ENCODE measurements at regions not wholly inside any gene's neighbourhood (a gene's known extent, or its start where the extent isn't known, plus 50 kb on each side); places are given as distances from the start of the nearest gene placed in this dataset.

DNA sequence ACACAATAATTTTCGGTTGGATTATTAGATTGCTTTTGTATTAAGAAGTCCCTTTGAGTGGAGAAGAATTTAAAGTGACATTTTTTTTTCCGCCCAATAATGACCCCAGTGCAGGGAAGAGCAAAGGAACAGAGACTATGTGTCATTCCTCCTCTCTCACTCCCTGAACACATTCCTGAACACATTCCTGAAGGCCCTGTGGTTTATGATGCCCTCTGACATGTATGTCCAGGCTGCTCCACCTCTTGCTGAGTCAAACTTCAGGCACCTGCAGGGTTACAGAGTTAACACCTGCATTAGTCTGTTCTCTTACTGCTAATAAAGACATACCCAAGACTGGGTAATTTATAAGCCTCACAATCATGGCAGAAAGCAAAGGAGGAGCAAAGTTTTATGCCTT, 704.0 kb upstream of the LRRN3 start:
- no peak overlapping the region for H2AFZ ChIP-seq (ENCODE audit: low read length, unreplicated experiment)
- H3K27ac ChIP-seq (ENCODE audit: low read depth, low read length), result no peak overlapping the region

DNA sequence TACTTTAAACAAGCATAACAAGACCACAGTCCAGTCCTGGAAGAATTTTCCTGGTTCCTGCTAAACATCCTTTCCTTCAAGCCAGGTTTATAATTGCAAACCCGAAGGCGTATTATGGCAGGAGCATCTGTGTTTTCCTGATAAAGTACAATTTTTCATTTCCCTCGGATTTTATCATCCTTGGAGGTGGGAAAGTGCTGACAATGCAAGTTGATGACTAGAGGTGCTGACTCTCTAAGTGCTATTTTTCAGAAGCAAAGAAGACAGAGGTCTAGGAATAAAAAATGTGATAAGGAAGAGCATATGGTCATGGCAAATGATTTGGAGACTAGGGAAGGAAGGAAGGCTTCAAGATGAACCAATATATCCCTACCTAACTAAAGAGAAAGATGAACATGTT, 703.2 kb upstream of the LRRN3 start:
- Histone ChIP-seq H3K79me2 (ENCODE audit: control insufficient read depth, insufficient read depth, low read length, unreplicated experiment) (no peaks in the 10 kb centered on the region), H3K27me3 (ENCODE audit: insufficient read depth, low read length) (no peaks in the 10 kb centered on the region), H3K4me1 (ENCODE audit: control insufficient read depth, insufficient read depth, low read length, unreplicated experiment) (no peaks in the 10 kb centered on the region), H2AFZ (ENCODE audit: low read length, unreplicated experiment) (no peak overlapping the region), H3K36me3 (ENCODE audit: insufficient read depth, low read length) (no peaks in the 10 kb centered on the region), H3K27ac (ENCODE audit: low read depth, low read length) (no peak overlapping the region), H3K4me3 (ENCODE audit: low read depth, low read length) (no peak overlapping the region)

More for the DNA sequence above, 704.0 kb upstream of the LRRN3 start:
- no peaks in the 10 kb centered on the region for H3K79me2 ChIP-seq (ENCODE audit: control insufficient read depth, insufficient read depth, low read length, unreplicated experiment)
- no peaks in the 10 kb centered on the region for H3K36me3 ChIP-seq (ENCODE audit: insufficient read depth, low read length)
- H3K4me3 ChIP-seq (ENCODE audit: low read depth, low read length), result no peak overlapping the region
- H3K27me3 ChIP-seq (ENCODE audit: insufficient read depth, low read length), result no peaks in the 10 kb centered on the region
- no peaks in the 10 kb centered on the region for H3K4me1 ChIP-seq (ENCODE audit: control insufficient read depth, insufficient read depth, low read length, unreplicated experiment)

DNA sequence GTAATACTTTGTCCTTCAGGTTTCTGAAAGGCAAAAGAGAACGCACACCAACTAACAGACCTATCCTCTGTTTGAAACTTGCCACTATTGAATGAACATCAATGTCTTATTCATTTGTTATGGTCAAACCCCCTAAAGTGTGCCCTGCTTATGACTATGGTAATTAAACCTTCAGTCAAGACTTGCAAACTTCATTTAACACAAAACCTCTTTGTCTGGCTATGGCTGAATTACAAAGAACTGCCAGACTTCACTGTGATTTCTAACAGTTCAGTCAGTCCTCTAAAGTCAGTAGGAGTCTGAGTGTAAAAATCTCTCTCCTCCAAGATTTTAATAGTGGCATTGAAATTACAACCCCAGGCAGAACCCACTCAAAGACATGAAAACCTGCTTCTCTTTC, 702.5 kb upstream of the LRRN3 start:
- Histone ChIP-seq H3K79me2 (ENCODE audit: control insufficient read depth, insufficient read depth, low read length, unreplicated experiment) (no peaks in the 10 kb centered on the region), H3K36me3 (ENCODE audit: insufficient read depth, low read length) (no peaks in the 10 kb centered on the region), H3K4me3 (ENCODE audit: low read depth, low read length) (no peak overlapping the region), H3K27me3 (ENCODE audit: insufficient read depth, low read length) (no peaks in the 10 kb centered on the region), H3K4me1 (ENCODE audit: control insufficient read depth, insufficient read depth, low read length, unreplicated experiment) (no peaks in the 10 kb centered on the region), H2AFZ (ENCODE audit: low read length, unreplicated experiment) (no peak overlapping the region), H3K27ac (ENCODE audit: low read depth, low read length) (no peak overlapping the region)

DNA sequence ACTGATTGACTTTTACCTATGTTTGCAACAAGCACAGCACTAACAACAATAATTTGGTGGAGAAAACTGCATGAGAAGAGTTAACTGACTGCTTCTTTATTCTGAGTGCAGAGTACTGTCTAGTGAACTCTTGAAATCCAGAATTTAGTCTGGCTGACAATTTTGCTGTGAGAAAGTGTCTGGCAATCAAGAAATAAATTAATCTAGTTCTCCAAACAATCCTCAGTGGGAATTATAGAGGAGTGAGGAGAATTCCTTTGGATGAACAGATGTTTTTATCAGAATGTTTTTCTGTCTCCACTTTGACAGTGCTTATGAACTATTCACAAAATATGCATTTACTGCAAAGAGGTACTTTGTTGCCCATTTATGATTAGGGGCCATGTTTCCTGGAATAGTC, 694.9 kb upstream of the LRRN3 start:
- H3K4me1 ChIP-seq (ENCODE audit: control insufficient read depth, insufficient read depth, low read length, unreplicated experiment), result no peaks in the 10 kb centered on the region
- H3K36me3 ChIP-seq (ENCODE audit: insufficient read depth, low read length), result no peaks in the 10 kb centered on the region
- no peaks in the 10 kb centered on the region for H3K27me3 ChIP-seq (ENCODE audit: insufficient read depth, low read length)
- H3K4me3 ChIP-seq (ENCODE audit: low read depth, low read length), result no peak overlapping the region
- no peak overlapping the region for H3K27ac ChIP-seq (ENCODE audit: low read depth, low read length)
- no peaks in the 10 kb centered on the region for H3K79me2 ChIP-seq (ENCODE audit: control insufficient read depth, insufficient read depth, low read length, unreplicated experiment)
- no peak overlapping the region for H2AFZ ChIP-seq (ENCODE audit: low read length, unreplicated experiment)

DNA sequence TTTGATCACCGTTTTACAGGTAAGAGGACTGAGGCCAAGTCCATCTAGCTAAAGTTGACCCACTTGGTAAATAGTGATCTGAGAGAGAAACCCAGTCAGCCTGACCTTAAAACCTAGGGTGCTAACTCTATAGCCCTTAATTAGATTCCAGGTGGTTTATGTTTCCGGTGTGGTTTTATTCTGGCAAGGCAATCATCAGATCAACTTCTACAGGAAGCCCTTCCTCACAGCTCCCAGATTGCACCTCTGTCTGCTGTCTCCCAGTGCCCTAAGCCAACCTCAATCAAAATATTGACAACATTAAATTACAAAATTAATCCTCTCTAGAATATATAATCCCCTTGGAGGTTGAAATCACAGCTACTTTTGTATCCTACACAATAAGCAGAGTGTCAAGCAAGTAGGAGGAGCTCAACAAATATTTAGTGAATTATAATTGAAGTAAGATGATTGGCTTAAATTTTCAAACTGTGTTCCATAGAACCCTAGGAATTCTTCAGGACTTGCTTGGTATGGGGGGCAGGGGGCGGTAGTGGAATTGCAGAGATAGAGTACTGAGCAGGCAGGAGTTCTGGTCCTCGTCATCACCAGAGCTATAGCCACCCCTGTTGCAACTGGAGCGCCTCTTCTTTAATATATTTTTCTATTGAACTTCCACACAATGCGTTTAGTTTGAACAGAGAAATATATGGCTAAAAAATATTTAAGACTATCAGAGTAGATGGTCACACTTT, 692.8 kb upstream of the LRRN3 start:
- Histone ChIP-seq H3K36me3 (ENCODE audit: insufficient read depth, low read length) (no peaks in the 10 kb centered on the region), H3K27me3 (ENCODE audit: insufficient read depth, low read length) (no peaks in the 10 kb centered on the region)

DNA sequence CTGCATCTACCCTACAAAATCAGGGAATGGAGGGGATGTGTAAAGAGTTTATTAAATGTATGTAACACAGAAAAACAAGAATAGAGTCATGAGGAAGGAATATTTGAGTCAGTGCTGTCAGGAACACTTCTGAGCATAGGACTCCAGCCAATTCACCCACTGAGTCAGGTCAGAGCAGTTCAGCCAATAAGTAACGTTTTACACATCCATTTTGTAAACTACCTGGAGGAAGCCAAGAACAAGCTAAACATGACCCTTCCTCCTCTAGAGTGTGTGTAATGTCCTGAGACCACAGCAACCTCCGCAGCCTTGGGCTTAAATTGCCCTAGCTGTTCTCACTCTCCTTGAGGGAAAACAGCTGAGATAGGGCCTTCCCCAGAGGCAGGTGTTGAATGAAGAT, 691.5 kb upstream of the LRRN3 start:
- H3K79me2 ChIP-seq (ENCODE audit: control insufficient read depth, insufficient read depth, low read length, unreplicated experiment), result no peaks in the 10 kb centered on the region
- H3K27ac ChIP-seq (ENCODE audit: low read depth, low read length), result no peak overlapping the region
- H3K36me3 ChIP-seq (ENCODE audit: insufficient read depth, low read length), result no peaks in the 10 kb centered on the region
- no peaks in the 10 kb centered on the region for H3K27me3 ChIP-seq (ENCODE audit: insufficient read depth, low read length)
- no peak overlapping the region for H3K4me3 ChIP-seq (ENCODE audit: low read depth, low read length)
- no peak overlapping the region for H2AFZ ChIP-seq (ENCODE audit: low read length, unreplicated experiment)
- H3K4me1 ChIP-seq (ENCODE audit: control insufficient read depth, insufficient read depth, low read length, unreplicated experiment), result no peaks in the 10 kb centered on the region

More for the DNA sequence above, 692.8 kb upstream of the LRRN3 start:
- Histone ChIP-seq H2AFZ (ENCODE audit: low read length, unreplicated experiment) (no peak overlapping the region), H3K4me3 (ENCODE audit: low read depth, low read length) (no peak overlapping the region), H3K4me1 (ENCODE audit: control insufficient read depth, insufficient read depth, low read length, unreplicated experiment) (no peaks in the 10 kb centered on the region), H3K27ac (ENCODE audit: low read depth, low read length) (no peak overlapping the region), H3K79me2 (ENCODE audit: control insufficient read depth, insufficient read depth, low read length, unreplicated experiment) (no peaks in the 10 kb centered on the region)

DNA sequence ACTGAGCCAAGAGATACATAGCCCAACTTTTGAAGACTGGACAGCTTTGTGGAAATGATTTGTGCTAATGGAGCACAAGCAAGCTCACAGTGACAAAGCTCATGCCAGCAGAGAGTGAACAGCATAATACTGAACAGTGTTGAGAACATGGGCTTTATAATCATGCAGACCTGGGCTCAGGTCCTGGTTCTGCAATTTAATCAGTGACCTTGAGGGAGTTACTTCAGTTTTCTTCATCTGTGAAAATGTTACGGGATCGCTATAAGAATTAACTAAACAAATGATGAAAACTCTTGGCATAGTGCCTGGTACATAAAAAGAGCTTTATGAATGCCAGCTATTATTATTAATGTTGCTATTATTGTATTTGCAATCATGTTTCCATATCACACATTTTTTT, 690.5 kb upstream of the LRRN3 start:
- Histone ChIP-seq H3K4me3 (ENCODE audit: low read depth, low read length) (no peak overlapping the region), H3K4me1 (ENCODE audit: control insufficient read depth, insufficient read depth, low read length, unreplicated experiment) (no peaks in the 10 kb centered on the region), H3K27ac (ENCODE audit: low read depth, low read length) (no peak overlapping the region), H3K79me2 (ENCODE audit: control insufficient read depth, insufficient read depth, low read length, unreplicated experiment) (no peaks in the 10 kb centered on the region), H3K27me3 (ENCODE audit: insufficient read depth, low read length) (no peaks in the 10 kb centered on the region), H2AFZ (ENCODE audit: low read length, unreplicated experiment) (no peak overlapping the region), H3K36me3 (ENCODE audit: insufficient read depth, low read length) (no peaks in the 10 kb centered on the region)

DNA sequence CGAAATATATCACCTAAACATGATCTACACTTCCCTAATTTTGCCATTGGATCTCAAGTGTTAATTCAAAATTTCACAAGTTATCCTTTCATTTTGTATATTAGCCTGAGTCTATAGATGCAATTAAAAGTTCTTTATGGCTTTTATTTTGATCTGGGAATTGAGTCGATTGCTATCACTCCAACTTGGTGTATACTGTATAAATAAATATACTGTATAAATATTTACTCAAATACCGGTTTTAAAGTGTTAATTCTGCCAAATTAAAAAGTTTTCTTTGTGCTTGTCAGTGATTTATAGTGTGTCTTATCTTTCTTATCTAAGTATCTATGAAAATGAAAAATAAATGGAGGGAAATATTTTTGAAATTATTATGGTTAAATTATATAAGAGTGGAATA, 683.7 kb upstream of the LRRN3 start:
- no peak overlapping the region for H3K4me3 ChIP-seq (ENCODE audit: low read depth, low read length)
- H3K27me3 ChIP-seq (ENCODE audit: insufficient read depth, low read length), result no peaks in the 10 kb centered on the region
- no peak overlapping the region for H2AFZ ChIP-seq (ENCODE audit: low read length, unreplicated experiment)
- H3K27ac ChIP-seq (ENCODE audit: low read depth, low read length), result no peak overlapping the region
- H3K4me1 ChIP-seq (ENCODE audit: control insufficient read depth, insufficient read depth, low read length, unreplicated experiment), result no peaks in the 10 kb centered on the region
- H3K79me2 ChIP-seq (ENCODE audit: control insufficient read depth, insufficient read depth, low read length, unreplicated experiment), result no peaks in the 10 kb centered on the region
- H3K36me3 ChIP-seq (ENCODE audit: insufficient read depth, low read length), result no peaks in the 10 kb centered on the region

DNA sequence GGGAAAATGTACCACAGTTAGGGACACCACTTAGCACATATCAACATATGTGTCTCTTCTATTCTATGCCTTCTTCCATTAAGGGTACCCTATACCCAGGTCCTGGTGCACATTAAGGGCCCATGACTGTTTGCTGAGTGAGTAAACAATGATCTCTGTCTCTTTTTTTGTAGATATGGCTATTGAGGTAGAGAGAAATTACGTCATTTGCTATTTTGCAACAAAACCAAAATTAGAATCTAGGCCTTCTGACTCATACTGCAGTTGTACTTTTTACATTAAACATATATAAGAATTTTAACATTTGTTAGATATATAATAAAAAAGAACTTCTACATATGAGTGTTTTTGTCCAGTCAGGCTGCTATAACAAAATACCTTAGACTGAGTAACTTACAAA, 683.2 kb upstream of the LRRN3 start:
- no peak overlapping the region for H3K27ac ChIP-seq (ENCODE audit: low read depth, low read length)
- H2AFZ ChIP-seq (ENCODE audit: low read length, unreplicated experiment), result no peak overlapping the region
- H3K79me2 ChIP-seq (ENCODE audit: control insufficient read depth, insufficient read depth, low read length, unreplicated experiment), result no peaks in the 10 kb centered on the region

DNA sequence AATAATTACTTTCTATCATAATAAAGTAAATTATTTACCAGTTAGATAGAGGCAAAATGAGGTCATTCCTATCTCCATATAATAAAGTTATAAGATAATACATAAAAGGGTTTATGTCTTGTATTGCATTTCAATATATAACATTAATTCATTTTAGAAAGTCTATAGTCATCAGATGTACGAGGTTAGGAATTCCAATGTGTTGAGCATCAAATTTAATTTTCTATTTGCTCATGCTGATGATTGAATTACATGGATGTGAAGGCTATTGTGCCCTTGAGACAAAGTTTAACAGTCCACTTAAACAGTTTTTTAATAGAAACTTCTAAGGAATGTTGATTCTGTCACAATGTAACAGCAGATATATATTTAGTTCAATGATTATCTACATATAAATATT, 678.3 kb upstream of the LRRN3 start:
- no peak overlapping the region for H3K27ac ChIP-seq (ENCODE audit: low read depth, low read length)
- no peaks in the 10 kb centered on the region for H3K79me2 ChIP-seq (ENCODE audit: control insufficient read depth, insufficient read depth, low read length, unreplicated experiment)
- H3K27me3 ChIP-seq (ENCODE audit: insufficient read depth, low read length), result no peaks in the 10 kb centered on the region
- no peaks in the 10 kb centered on the region for H3K4me1 ChIP-seq (ENCODE audit: control insufficient read depth, insufficient read depth, low read length, unreplicated experiment)
- H2AFZ ChIP-seq (ENCODE audit: low read length, unreplicated experiment), result no peak overlapping the region
- no peak overlapping the region for H3K4me3 ChIP-seq (ENCODE audit: low read depth, low read length)
- H3K36me3 ChIP-seq (ENCODE audit: insufficient read depth, low read length), result no peaks in the 10 kb centered on the region

More for the DNA sequence above, 683.2 kb upstream of the LRRN3 start:
- Histone ChIP-seq H3K4me3 (ENCODE audit: low read depth, low read length) (no peak overlapping the region), H3K36me3 (ENCODE audit: insufficient read depth, low read length) (no peaks in the 10 kb centered on the region), H3K27me3 (ENCODE audit: insufficient read depth, low read length) (no peaks in the 10 kb centered on the region), H3K4me1 (ENCODE audit: control insufficient read depth, insufficient read depth, low read length, unreplicated experiment) (no peaks in the 10 kb centered on the region)

DNA sequence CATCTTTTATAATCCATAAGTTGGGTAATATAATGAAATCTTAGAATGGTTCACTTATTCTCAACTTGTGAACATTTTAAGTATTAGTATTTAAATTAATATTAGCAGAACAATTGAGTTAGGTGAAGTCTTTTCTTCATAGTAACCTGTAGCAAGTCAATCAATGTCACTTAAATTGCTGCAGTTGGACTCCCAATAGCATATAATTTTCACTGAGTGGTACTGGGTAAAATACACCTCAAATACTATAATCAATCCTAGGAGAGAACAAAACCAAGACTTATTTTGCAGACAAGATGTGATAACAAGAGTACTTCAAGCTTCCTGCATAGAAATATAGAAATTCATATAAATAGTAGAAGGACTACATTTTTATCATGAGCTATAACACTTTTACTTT, 677.9 kb upstream of the LRRN3 start:
- Histone ChIP-seq H3K79me2 (ENCODE audit: control insufficient read depth, insufficient read depth, low read length, unreplicated experiment) (no peaks in the 10 kb centered on the region), H3K27ac (ENCODE audit: low read depth, low read length) (no peak overlapping the region), H3K36me3 (ENCODE audit: insufficient read depth, low read length) (no peaks in the 10 kb centered on the region), H3K27me3 (ENCODE audit: insufficient read depth, low read length) (no peaks in the 10 kb centered on the region), H3K4me3 (ENCODE audit: low read depth, low read length) (no peak overlapping the region), H3K4me1 (ENCODE audit: control insufficient read depth, insufficient read depth, low read length, unreplicated experiment) (no peaks in the 10 kb centered on the region), H2AFZ (ENCODE audit: low read length, unreplicated experiment) (no peak overlapping the region)

Measured in ACC112 (cell line).